Naive B cell (primary cell): ENCODE measurements at regions not wholly inside any gene's neighbourhood (a gene's known extent, or its start where the extent isn't known, plus 50 kb on each side); places are given as distances from the start of the nearest gene placed in this dataset.
"Not testable (repeated sequence)": the region's sequence is repeated elsewhere in the genome, so short reads cannot be mapped to it uniquely, and the experiment has no call there.

ENCODE experiments used
- ATAC-seq, 2 donors: fragments of 150-1000 bp; cut with Tn5 transposase; 2 replicates each; pipeline ENCODE4 v1.10.0; 2021; ENCODE audit warnings: low read depth in 2 of 2, mild to moderate bottlenecking in 2 of 2, moderate library complexity in 2 of 2
- DNase-seq: peaks from one replicate; pipeline ENCODE4 v3.0.0; 2022
- H3K27ac Mint-ChIP-seq, 6 donors: one replicate each; pipeline ENCODE4 v1.8.0; 2020 to 2022; ENCODE audit warnings: mild to moderate bottlenecking in 6 of 6, mixed read lengths in 6 of 6, moderate library complexity in 5 of 6, inconsistent platforms in 2 of 6
- H3K27me3 Mint-ChIP-seq, 3 donors: one replicate each; pipeline ENCODE4 v1.8.0; 2021 to 2022; ENCODE audit warnings: mixed read lengths in 3 of 3, mild to moderate bottlenecking in 1 of 3
- H3K36me3 Mint-ChIP-seq, 2 donors: one replicate each; pipeline ENCODE4 v1.8.0; 2020 to 2022; ENCODE audit warnings: mixed read lengths in 2 of 2, inconsistent platforms in 1 of 2, mild to moderate bottlenecking in 1 of 2
- H3K4me1 Mint-ChIP-seq, 3 donors: one replicate each; pipeline ENCODE4 v1.8.0; 2020 to 2022; ENCODE audit warnings: mixed read lengths in 3 of 3, inconsistent platforms in 1 of 3, mild to moderate bottlenecking in 1 of 3, moderate library complexity in 1 of 3
- H3K4me3 Mint-ChIP-seq, 8 donors: one replicate each; pipeline ENCODE4 v1.8.0; 2020 to 2022; ENCODE audit warnings: mild to moderate bottlenecking in 8 of 8, mixed read lengths in 8 of 8, moderate library complexity in 8 of 8, inconsistent platforms in 2 of 8
- H3K9me3 Mint-ChIP-seq, 7 donors: one replicate each; pipeline ENCODE4 v1.8.0; 2020 to 2022; ENCODE audit warnings: mixed read lengths in 7 of 7, mild to moderate bottlenecking in 5 of 7, inconsistent platforms in 2 of 7, moderate library complexity in 1 of 7

GRCh38 chr2:231644426-231644825, 51.8 kb downstream of the TEX44 start:
- H3K27ac Mint-ChIP-seq = peak overlapping the region in 3 of 6 donors; percentile 79 to 89 (median 86)
- no peaks in the 10 kb centered on the region for H3K27me3 Mint-ChIP-seq
- peaks cover 0 to 4% (median 0%) of the 10 kb centered on the region in 7 donors for H3K9me3 Mint-ChIP-seq
- H3K36me3 Mint-ChIP-seq = no peaks in the 10 kb centered on the region
- H3K4me1 Mint-ChIP-seq = peaks cover 18 to 24% (median 23%) of the 10 kb centered on the region in 3 donors
- no peak for DNase-seq
- no peak for ATAC-seq
- peak overlapping the region; percentile 25 to 87 (median 74) for H3K4me3 Mint-ChIP-seq

GRCh38 chr2:231646476-231646875, 53.8 kb downstream of the TEX44 start:
- peak overlapping the region in 1 of 6 donors; percentile 49 for H3K27ac Mint-ChIP-seq
- H3K4me1 Mint-ChIP-seq = peaks cover 18 to 24% (median 23%) of the 10 kb centered on the region in 3 donors
- DNase-seq (no peak), ATAC-seq (no peak)
- H3K9me3 Mint-ChIP-seq = peaks cover 0 to 4% (median 0%) of the 10 kb centered on the region in 7 donors
- no peaks in the 10 kb centered on the region for H3K36me3 Mint-ChIP-seq
- H3K4me3 Mint-ChIP-seq = no peak overlapping the region
- no peaks in the 10 kb centered on the region for H3K27me3 Mint-ChIP-seq

- ATAC-seq = peak; percentile 92 to 98
- no peaks in the 10 kb centered on the region for H3K9me3 Mint-ChIP-seq
- no peaks in the 10 kb centered on the region for H3K36me3 Mint-ChIP-seq
- H3K4me1 Mint-ChIP-seq = peaks cover 7 to 11% (median 10%) of the 10 kb centered on the region in 3 donors
- peak; percentile 70 for DNase-seq
- H3K4me3 Mint-ChIP-seq = peak overlapping the region in 1 of 8 donors; percentile 65
- H3K27ac Mint-ChIP-seq = peak overlapping the region in 2 of 6 donors; percentile 24 to 60
- no peaks in the 10 kb centered on the region for H3K27me3 Mint-ChIP-seq
These were observed 56.0 kb downstream of the TEX44 start for GRCh38 chr2:231648579-231649174.

GRCh38 chr2:231651561-231651960, 56.8 kb upstream of the PTMA start:
- not testable (repeated sequence) for ATAC-seq, H3K9me3 Mint-ChIP-seq, DNase-seq, H3K4me1 Mint-ChIP-seq, H3K27me3 Mint-ChIP-seq, H3K4me3 Mint-ChIP-seq, H3K36me3 Mint-ChIP-seq
- H3K27ac Mint-ChIP-seq = peak overlapping the region in 1 of 6 donors; percentile 41

- H3K4me1 Mint-ChIP-seq = no peaks in the 10 kb centered on the region
- H3K27ac Mint-ChIP-seq = peak overlapping the region in 1 of 6 donors; percentile 78
- ATAC-seq (no peak), DNase-seq (no peak)
- H3K4me3 Mint-ChIP-seq = no peak overlapping the region
- no peaks in the 10 kb centered on the region for H3K36me3 Mint-ChIP-seq
- H3K27me3 Mint-ChIP-seq = no peaks in the 10 kb centered on the region
- no peaks in the 10 kb centered on the region for H3K9me3 Mint-ChIP-seq
These were observed 52.8 kb upstream of the PTMA start for GRCh38 chr2:231655488-231655887.

GRCh38 chr2:231655894-231656293, 52.4 kb upstream of the PTMA start:
- DNase-seq (no peak), ATAC-seq (no peak)
- H3K9me3 Mint-ChIP-seq = no peaks in the 10 kb centered on the region
- peak overlapping the region in 2 of 6 donors; percentile 44 to 78 for H3K27ac Mint-ChIP-seq
- no peaks in the 10 kb centered on the region for H3K27me3 Mint-ChIP-seq
- peaks cover 0 to 4% (median 0%) of the 10 kb centered on the region in 3 donors for H3K4me1 Mint-ChIP-seq
- H3K4me3 Mint-ChIP-seq = no peak overlapping the region
- H3K36me3 Mint-ChIP-seq = no peaks in the 10 kb centered on the region
